ENCODE measurements at regions not wholly inside any gene's neighbourhood (a gene's known extent, or its start where the extent isn't known, plus 50 kb on each side); places are given as distances from the start of the nearest gene placed in this dataset.

DNA sequence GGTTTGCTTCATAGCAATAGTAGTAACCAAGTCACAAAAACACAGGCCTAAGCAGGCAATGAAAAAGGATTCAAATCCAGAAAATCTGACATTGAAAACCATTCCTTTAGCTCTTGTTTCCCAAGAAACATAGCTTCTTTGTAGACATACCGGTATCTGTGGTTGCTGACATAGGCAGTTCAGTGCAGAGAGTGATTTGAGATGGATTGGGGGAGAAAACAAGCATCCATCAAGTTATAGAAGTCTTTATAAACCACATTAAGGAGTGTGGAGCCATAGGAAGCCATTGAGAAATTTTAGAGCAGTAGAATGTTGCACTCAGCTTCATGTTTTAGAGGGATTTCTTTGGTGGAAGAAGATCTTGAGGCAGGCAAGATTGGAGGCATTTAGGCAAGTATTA lies 91.2 kb upstream of the MARCKS start:
- TF ChIP-seq CTCF (IDR thresholded peaks at IDR 0.05; ENCODE audit: low read length) (no peak), EZH2 (IDR thresholded peaks at IDR 0.05; ENCODE audit: borderline replicate concordance, low read length) (no peak)
